GM10266 (cell line): ENCODE measurements at regions not wholly inside any gene's neighbourhood (a gene's known extent, or its start where the extent isn't known, plus 50 kb on each side); places are given as distances from the start of the nearest gene placed in this dataset.
"Not testable (repeated sequence)": the region's sequence is repeated elsewhere in the genome, so short reads cannot be mapped to it uniquely, and the experiment has no call there.

ENCODE experiments used
- DNase-seq: peaks from one replicate; pipeline ENCODE4 v3.0.0; 2012; ENCODE audit errors: extremely low spot score
- TF ChIP-seq, protein P1 (sequence below): IDR thresholded peaks from 2 replicates; pipeline ENCODE4 v1.5.1; 2012; ENCODE audit warnings: mild to moderate bottlenecking, low read depth; ENCODE audit not compliant: control insufficient read depth, insufficient read depth; ENCODE audit errors: missing control alignments

DNA sequence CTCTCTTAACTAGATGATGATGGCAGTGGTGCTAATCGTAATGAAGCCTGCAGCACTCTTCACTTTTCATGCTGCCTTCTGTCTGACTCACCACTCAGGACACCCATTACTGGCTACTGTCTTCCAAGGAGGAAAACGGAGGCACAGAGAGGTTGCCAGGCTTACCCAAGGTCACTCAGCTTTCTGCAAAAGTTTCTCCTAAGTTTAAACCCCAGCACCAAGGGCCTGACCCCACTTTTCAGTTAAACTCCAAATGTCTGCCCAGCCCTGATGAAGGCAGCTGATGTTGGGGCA lies 78.1 kb upstream of the RUNX3 start:
- TF ChIP-seq, protein P1, sequence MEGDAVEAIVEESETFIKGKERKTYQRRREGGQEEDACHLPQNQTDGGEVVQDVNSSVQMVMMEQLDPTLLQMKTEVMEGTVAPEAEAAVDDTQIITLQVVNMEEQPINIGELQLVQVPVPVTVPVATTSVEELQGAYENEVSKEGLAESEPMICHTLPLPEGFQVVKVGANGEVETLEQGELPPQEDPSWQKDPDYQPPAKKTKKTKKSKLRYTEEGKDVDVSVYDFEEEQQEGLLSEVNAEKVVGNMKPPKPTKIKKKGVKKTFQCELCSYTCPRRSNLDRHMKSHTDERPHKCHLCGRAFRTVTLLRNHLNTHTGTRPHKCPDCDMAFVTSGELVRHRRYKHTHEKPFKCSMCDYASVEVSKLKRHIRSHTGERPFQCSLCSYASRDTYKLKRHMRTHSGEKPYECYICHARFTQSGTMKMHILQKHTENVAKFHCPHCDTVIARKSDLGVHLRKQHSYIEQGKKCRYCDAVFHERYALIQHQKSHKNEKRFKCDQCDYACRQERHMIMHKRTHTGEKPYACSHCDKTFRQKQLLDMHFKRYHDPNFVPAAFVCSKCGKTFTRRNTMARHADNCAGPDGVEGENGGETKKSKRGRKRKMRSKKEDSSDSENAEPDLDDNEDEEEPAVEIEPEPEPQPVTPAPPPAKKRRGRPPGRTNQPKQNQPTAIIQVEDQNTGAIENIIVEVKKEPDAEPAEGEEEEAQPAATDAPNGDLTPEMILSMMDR, result no peak
- DNase-seq, result no peak

DNA sequence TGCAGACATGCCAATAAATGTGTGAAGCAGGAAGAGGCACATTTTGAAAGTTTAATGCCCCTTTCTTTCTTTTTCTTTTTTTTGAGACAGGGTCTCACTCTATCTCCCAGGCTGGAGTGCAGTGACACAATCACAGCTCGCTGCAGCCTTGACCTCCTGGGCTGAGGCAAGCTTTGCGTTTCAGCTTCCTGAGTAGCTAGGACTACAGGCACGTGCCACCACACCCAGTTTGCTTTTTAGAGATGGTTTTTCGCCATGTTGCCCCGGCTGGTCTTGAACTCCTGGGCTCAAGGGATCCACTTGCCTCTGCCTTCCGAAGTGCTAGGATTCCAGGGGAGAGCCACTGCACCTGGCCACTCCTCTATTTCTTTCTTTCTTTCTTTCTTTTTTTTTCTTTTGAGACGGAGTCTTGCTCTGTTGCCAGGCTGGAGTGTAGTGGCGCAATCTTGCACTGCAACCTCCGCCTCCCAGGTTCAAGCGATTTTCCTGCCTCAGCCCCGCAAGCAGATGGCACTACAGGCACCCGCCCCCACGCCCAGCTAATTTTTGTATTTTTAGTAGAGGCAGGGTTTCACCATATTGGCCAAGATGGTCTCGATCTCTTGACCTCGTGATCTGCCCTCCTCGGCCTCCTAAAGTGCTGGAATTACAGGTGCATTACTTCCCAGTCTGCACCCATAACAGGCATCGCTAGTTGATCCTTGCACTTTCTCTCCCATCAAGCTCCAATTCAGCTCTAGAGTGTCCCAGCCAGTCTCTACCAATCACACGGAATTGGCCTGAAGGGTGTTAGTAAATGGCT lies 77.5 kb upstream of the RUNX3 start:
- DNase-seq, result not testable (repeated sequence)

DNA sequence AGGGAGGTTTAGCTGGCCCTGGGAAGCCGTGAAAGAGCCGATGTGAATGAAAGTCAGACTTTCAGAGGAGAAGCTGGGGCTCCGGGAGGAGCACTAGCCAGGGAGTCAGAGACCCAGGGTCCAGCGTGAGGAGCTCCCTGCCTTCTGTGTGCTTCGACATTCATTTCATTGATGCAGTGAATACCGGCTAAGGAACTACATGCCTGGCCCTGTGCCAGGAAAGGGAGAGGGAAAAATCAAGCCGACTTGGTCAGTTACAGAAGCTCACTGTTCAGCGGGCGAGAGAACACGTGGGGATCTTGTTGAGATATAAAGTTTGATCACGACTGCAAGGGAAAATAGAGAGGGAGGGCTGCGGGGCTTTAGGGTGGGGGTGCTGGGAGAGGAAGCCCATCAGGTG lies 76.7 kb upstream of the RUNX3 start:
- TF ChIP-seq, protein P1, result no peak
- DNase-seq, result no peak

DNA sequence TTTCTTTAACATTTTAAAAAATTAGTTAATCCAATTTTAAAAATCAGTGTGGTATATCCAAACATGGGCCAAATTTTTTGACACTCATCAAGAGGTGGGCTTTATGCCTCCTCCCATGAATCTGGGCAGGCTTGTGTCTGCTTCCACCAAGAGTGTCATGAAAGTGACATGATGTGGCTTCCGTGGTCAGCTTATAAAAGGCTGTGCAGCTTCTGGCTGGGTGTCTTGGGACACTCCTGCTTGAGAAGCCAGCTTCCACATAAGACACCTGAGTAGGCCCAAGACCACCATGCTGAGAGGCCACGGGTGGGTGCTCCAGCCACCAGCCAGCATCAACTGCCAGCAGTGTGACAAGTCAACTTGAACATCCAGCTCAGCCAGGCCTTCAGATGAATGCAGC lies 74.3 kb upstream of the RUNX3 start:
- no peak for DNase-seq
- TF ChIP-seq, protein P1, result no peak

DNA sequence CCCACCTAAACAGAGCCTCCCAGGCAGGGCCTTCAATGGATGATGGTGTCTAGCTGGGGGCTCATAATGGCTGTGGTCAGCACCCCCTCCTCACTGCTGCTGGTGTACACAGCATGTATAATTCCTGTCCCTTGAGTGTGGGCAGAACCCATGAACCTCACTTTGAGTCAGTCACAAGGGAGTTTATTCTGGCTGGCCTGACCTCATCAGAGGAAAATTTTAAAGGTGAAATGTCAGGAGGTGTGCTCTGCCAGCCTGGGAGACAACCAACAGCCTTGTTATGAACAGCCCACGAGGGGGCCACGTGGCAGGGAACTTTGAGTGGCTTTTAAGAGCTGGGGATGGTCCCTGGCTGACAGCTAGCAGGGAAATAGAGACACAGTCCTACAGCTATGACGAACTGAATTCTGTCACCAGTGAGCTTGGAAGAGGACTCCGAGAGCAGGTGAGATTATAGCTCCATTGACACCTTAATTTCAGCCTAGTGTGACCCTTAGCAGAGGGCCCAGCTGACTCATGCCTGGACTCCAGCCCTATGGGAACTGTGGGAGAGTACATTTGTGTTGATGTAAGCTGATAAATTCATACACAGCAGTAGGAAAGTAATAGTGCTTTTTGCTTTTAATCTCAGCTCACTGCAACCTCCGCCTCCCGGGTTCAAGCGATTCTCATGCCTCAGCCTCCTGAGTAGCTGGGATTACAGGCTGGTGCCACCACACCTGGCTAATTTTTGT lies 73.5 kb upstream of the RUNX3 start:
- no peak for DNase-seq
- TF ChIP-seq, protein P1, result no peak

DNA sequence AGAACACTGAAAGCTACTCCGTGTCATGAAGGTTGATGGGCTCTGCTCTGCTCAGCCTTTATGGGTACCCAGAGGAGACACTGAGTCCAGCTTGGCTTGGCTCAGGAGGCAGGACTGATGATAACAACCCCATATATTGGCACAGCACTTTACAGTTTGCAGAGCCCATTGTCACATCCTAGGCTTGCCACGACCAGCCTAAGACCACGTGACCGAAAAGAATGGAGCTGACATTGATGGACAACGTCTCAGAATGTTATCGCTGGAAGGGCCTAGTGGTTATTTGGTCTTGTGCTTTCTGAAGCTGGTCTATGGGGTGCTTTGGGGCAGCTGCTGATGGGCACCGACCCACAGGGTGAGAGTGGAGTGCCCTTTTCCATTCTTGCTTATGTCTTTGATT lies 72.9 kb upstream of the RUNX3 start:
- no peak for DNase-seq
- TF ChIP-seq, protein P1, result no peak

DNA sequence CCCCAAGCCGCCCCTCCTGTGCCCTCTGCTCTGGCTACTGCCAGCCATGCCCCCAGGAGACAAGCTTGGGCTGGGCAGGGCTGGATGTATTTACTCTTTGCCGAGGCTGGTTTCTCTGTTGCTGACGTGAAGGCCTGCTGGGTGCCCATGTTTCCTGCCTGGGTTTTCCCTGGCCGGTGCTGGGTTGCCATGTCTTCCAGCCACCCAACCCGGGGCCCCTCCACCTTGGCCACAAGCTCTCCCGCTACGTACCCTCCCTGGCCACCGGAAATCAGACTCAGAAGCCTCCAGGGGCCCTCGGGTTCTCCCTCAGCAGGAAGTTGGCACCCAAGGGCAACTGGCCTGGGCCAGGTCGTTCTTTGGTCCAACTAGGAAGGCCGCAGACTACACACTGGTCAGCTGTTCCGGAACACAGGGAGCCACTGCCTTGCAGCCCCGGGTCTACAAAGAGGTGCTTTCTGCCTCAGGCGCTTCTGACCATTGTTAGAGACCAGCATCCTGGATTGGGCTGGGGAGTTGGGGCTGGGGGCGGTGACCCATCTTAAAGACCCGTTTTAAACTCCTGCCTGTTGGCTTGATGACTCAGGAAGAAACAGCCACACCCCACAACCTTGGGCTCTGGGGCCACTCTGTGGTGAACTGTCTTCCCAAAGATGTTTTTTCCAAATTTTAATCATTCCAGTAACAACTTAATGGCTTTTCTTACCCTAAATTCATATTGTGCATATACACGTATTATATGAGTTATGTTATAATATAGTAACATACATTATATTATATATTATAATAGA lies 71.2 kb upstream of the RUNX3 start:
- TF ChIP-seq, protein P1, result no peak
- no peak for DNase-seq
